DOHH2 (cell line): ENCODE measurements at regions not wholly inside any gene's neighbourhood (a gene's known extent, or its start where the extent isn't known, plus 50 kb on each side); places are given as distances from the start of the nearest gene placed in this dataset.
"Not testable (repeated sequence)": the region's sequence is repeated elsewhere in the genome, so short reads cannot be mapped to it uniquely, and the experiment has no call there.

ENCODE experiments used
- H3F3A ChIP-seq: fragments of 200-600 bp; sonication (generic), shearing (Covaris generic); 2 replicates; pipeline ENCODE4 v1.6.0; 2016; ENCODE audit warnings: antibody characterized with exemption, mild to moderate bottlenecking; ENCODE audit not compliant: control insufficient read depth, insufficient read depth
- H3K27ac ChIP-seq: fragments of 200-600 bp; sonication (generic); 2 replicates; pipeline ENCODE4 v1.5.1; 2014; ENCODE audit warnings: low read depth, mild to moderate bottlenecking, low read length, moderate library complexity
- H3K27me3 ChIP-seq: fragments of 200-600 bp; sonication (generic); 2 replicates; pipeline ENCODE4 v1.6.1; 2014; ENCODE audit warnings: mild to moderate bottlenecking, low read length, mixed read lengths; ENCODE audit not compliant: control insufficient read depth
- H3K36me3 ChIP-seq: fragments of 200-600 bp; sonication (generic); 2 replicates; pipeline ENCODE4 v1.6.1; 2014; ENCODE audit warnings: mild to moderate bottlenecking, low read length, moderate library complexity, mixed read lengths; ENCODE audit not compliant: control insufficient read depth
- H3K4me1 ChIP-seq: fragments of 200-600 bp; sonication (generic); 2 replicates; pipeline ENCODE4 v1.6.1; 2014; ENCODE audit warnings: mild to moderate bottlenecking, low read length, mixed read lengths; ENCODE audit not compliant: control insufficient read depth
- H3K4me2 ChIP-seq: fragments of 200-600 bp; sonication (generic); 2 replicates; pipeline ENCODE4 v1.6.0; 2014; ENCODE audit warnings: mild to moderate bottlenecking, low read length, moderate library complexity
- H3K4me3 ChIP-seq: fragments of 200-600 bp; sonication (generic); 2 replicates; pipeline ENCODE4 v1.5.1; 2014; ENCODE audit warnings: mild to moderate bottlenecking, low read length, mixed read lengths
- H3K79me2 ChIP-seq: fragments of 200-600 bp; sonication (generic); 2 replicates; pipeline ENCODE4 v1.6.1; 2014; ENCODE audit warnings: mild to moderate bottlenecking, low read length, mixed read lengths; ENCODE audit not compliant: control insufficient read depth
- H3K9me2 ChIP-seq: fragments of 200-600 bp; sonication (generic); replicated peaks from 2 replicates; pipeline ENCODE4 v1.6.1; 2014; ENCODE audit warnings: mild to moderate bottlenecking, low read length, mixed read lengths; ENCODE audit not compliant: control insufficient read depth
- H3K9me3 ChIP-seq: fragments of 200-600 bp; sonication (generic); 2 replicates; pipeline ENCODE4 v1.6.1; 2014; ENCODE audit warnings: antibody characterized with exemption, low read length, mixed read lengths; ENCODE audit not compliant: control insufficient read depth, insufficient read depth
- H4K20me1 ChIP-seq: fragments of 200-600 bp; sonication (generic); 2 replicates; pipeline ENCODE4 v1.6.0; 2014; ENCODE audit warnings: low read depth, mild to moderate bottlenecking, antibody characterized with exemption, low read length, moderate library complexity; ENCODE audit not compliant: control insufficient read depth, insufficient read depth
- EZH2phosphoT487 ChIP-seq: fragments of 200-600 bp; sonication (generic); IDR thresholded peaks from 2 replicates; pipeline ENCODE4 v1.6.1; 2017; ENCODE audit warnings: borderline replicate concordance, mild to moderate bottlenecking, antibody characterized with exemption, low read length, moderate library complexity, mixed read lengths
- TF ChIP-seq, protein P1 (sequence below): fragments of 200-600 bp; sonication (generic); IDR thresholded peaks from one replicate; pipeline ENCODE4 v1.5.1; 2014; ENCODE audit warnings: antibody characterized with exemption, mild to moderate bottlenecking, low read depth, low read length; ENCODE audit not compliant: poor library complexity, severe bottlenecking

- Histone ChIP-seq H3K79me2 (no peaks in the 10 kb centered on the region), H3K9me2 (no peaks in the 10 kb centered on the region), H3K9me3 (no peaks in the 10 kb centered on the region), H3F3A (no peaks in the 10 kb centered on the region), H3K4me1 (no peaks in the 10 kb centered on the region), H4K20me1 (no peaks in the 10 kb centered on the region), H3K36me3 (no peaks in the 10 kb centered on the region), H3K27me3 (no peaks in the 10 kb centered on the region), H3K4me2 (no peak overlapping the region), H3K4me3 (no peak overlapping the region), H3K27ac (no peak overlapping the region)
- TF ChIP-seq, protein P1, sequence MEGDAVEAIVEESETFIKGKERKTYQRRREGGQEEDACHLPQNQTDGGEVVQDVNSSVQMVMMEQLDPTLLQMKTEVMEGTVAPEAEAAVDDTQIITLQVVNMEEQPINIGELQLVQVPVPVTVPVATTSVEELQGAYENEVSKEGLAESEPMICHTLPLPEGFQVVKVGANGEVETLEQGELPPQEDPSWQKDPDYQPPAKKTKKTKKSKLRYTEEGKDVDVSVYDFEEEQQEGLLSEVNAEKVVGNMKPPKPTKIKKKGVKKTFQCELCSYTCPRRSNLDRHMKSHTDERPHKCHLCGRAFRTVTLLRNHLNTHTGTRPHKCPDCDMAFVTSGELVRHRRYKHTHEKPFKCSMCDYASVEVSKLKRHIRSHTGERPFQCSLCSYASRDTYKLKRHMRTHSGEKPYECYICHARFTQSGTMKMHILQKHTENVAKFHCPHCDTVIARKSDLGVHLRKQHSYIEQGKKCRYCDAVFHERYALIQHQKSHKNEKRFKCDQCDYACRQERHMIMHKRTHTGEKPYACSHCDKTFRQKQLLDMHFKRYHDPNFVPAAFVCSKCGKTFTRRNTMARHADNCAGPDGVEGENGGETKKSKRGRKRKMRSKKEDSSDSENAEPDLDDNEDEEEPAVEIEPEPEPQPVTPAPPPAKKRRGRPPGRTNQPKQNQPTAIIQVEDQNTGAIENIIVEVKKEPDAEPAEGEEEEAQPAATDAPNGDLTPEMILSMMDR: no peak
- no peak for TF ChIP-seq EZH2phosphoT487
These were observed 296.2 kb upstream of the SMIM21 start for GRCh38 chr18:75723521-75724340.

GRCh38 chr18:75714766-75715165 lies 287.3 kb upstream of the SMIM21 start:
- Histone ChIP-seq H3K27ac (no peak overlapping the region), H3K4me3 (no peak overlapping the region), H4K20me1 (no peaks in the 10 kb centered on the region), H3K9me3 (peaks cover 3% of the 10 kb centered on the region; the same call in 1 of the 2 replicates), H3K79me2 (no peaks in the 10 kb centered on the region), H3K4me1 (no peaks in the 10 kb centered on the region), H3K36me3 (no peaks in the 10 kb centered on the region), H3K4me2 (no peak overlapping the region), H3K27me3 (no peaks in the 10 kb centered on the region), H3K9me2 (no peaks in the 10 kb centered on the region), H3F3A (no peaks in the 10 kb centered on the region)
- TF ChIP-seq EZH2phosphoT487: no peak
- TF ChIP-seq, protein P1: no peak

- H3K4me2 ChIP-seq, H3K9me3 ChIP-seq, H3K27me3 ChIP-seq, H4K20me1 ChIP-seq, H3F3A ChIP-seq, H3K4me3 ChIP-seq, H3K36me3 ChIP-seq, H3K27ac ChIP-seq, H3K9me2 ChIP-seq, H3K79me2 ChIP-seq, H3K4me1 ChIP-seq: not testable (repeated sequence)
These were observed 284.8 kb upstream of the SMIM21 start for GRCh38 chr18:75712124-75712867.

- Histone ChIP-seq H3K4me3 (no peak overlapping the region), H4K20me1 (no peaks in the 10 kb centered on the region), H3K27me3 (no peaks in the 10 kb centered on the region), H3K4me1 (no peaks in the 10 kb centered on the region), H3K9me3 (no peaks in the 10 kb centered on the region), H3K79me2 (no peaks in the 10 kb centered on the region), H3K36me3 (no peaks in the 10 kb centered on the region), H3K4me2 (no peak overlapping the region), H3F3A (no peaks in the 10 kb centered on the region), H3K27ac (no peak overlapping the region), H3K9me2 (no peaks in the 10 kb centered on the region)
- TF ChIP-seq, protein P1: no peak
- no peak for TF ChIP-seq EZH2phosphoT487
These were observed 273.1 kb upstream of the SMIM21 start for GRCh38 chr18:75700561-75700960.
